GM19238 (cell line): ENCODE measurements at regions not wholly inside any gene's neighbourhood (a gene's known extent, or its start where the extent isn't known, plus 50 kb on each side); places are given as distances from the start of the nearest gene placed in this dataset.
"Not testable (repeated sequence)": the region's sequence is repeated elsewhere in the genome, so short reads cannot be mapped to it uniquely, and the experiment has no call there.

ENCODE experiments used
- DNase-seq: peaks from one replicate; pipeline ENCODE4 v3.0.0; 2011; ENCODE audit warnings: low spot score; ENCODE audit not compliant: insufficient read length

DNA sequence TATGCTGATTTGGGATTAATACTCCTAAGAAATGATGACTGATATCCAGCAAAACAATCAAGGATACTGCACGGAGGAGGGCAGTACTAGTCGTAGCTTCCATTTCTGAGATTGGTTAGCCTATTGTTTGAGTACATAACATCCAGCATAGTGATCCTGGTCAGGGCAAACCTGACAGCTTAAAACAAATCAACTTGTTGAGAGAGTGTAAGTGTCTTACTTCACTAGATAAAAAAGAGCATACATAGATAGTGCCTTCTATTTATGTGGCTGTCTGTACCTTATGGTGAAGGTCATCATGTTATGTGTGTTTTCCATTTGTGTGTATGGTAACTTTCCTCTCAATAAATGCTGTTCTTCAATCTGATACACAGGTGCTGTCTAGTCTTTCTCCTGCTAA, 228.4 kb downstream of the PTGER3 start:
- no peak for DNase-seq

DNA sequence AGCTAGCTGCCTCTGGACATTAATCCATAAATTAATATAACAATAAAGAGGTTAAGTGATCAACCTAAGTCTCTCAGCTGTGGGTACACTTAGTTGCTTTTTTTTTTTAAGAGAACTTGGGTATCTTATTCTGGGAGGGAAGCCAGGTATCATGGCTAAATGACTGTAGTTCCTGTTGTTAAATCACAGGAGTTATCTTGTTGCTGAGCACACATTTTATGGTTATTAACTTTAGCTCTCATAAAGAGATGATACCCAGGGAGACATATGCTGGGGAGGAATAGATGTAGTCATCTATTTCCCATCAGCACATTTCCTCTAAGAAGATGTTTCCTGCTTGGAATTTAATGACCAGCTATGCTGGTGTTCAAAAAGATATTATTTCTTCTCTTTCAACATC, 227.8 kb downstream of the PTGER3 start:
- DNase-seq: no peak

DNA sequence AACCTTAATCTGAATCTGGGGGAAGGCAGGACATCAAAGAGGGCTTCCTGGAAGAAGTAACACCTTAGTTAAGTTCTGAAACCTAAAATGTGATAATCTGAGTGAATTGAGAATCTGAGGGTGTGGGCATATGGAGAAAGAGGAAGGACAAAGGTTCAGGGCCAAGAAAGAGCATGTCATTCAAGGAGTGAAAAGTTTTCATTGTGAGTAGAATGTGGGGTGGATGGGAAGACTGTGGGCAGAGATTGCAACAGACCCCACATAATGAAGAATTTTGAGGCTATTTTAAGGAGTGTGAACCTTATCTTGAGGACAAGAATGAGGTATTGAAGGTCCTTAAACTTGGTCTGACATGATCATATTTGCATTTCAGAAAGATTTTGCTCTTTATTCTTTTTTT, 227.2 kb downstream of the PTGER3 start:
- DNase-seq: no peak

DNA sequence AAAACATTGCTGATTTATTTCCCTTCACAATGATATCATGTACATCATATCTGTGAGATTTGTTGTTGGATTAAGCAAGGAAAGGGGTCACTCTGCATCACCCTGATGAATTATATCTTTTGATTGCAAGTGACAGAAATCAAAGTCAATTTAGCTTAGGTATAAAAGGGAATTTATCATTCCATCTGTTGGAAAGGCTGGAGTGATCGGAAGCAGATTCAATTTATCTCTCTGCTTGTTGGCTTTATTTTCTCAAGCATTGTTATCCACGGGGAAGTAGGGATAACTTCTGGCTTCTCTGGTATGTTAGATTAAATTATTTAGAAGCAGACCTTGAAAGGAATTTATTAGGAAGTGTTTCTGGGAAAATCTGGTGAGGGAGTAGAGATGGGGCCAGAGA, 226.6 kb downstream of the PTGER3 start:
- no peak for DNase-seq

DNA sequence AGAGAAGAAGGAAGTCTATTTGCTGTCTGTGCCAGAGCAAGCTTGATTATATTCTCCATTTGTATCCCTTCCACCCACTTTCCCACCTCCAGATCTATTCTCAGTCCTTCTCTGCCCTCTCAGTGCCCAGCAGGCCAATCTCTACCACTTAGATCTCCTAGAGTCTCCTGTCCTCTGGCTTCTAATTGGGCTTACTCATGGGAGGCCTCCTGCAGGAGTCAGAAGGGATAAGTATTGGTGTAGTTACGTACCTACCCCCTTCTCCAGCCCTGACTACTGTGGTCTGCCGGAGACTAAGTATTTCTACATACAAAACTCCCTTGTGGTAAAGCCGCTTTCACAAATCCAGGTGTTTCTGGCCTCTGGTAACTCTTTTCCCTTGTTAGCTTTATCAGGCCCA, 221.2 kb downstream of the PTGER3 start:
- no peak for DNase-seq

DNA sequence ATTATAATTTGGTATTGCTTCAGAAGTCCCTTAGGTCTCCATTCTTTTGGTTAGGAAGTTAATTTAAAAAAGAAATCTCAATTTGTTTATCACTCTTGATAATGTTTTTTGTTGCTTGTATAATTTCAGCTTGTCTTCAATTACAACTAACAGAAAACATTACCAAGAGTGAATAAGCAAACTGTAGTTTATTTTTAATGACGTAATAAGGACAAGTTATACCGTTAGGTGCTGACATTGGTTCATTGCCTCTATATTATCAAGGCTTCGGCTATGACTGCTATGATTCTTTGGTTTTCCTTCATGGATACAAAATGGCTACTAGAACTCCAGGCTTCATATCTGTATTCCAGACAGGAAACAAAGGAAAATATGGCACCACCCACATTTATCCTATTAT, 220.6 kb downstream of the PTGER3 start:
- no peak for DNase-seq

DNA sequence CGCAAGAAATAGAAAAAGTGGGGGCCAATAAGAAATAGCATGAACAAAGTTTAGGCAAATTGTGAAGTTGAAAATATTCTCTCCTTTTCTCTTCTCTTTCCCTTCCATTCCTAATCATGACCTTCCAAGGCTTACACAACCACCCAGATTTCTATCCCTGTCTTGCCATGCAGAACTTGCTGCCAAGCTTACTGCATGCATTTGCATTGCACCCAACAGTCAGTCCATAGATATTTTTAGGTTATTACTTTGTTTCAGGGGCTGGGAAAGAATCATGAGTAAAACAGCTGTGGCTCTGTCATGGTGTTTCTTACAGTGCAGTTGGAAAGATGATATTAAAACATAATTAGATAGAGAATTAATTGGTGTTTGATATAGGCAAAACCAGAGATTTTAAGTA, 219.4 kb downstream of the PTGER3 start:
- DNase-seq: no peak

DNA sequence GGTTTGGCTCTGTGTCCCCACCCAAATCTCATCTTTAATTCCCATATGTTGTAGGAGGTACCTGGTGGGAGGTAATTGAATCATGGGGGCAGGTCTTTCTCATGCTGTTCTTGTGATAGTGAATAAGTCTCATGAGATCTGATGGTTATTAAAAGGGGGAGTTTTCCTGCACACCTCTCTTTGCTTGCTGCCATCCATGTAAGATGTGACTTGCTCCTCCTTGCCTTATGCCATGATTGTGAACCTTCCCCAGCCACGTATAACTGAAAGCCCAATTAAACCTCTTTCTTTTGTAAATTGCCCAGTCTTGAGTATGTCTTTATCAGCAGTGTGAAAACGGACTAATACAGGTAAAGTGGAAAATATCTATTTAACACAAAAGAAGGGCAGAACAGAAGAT, 213.3 kb downstream of the PTGER3 start:
- not testable (repeated sequence) for DNase-seq

DNA sequence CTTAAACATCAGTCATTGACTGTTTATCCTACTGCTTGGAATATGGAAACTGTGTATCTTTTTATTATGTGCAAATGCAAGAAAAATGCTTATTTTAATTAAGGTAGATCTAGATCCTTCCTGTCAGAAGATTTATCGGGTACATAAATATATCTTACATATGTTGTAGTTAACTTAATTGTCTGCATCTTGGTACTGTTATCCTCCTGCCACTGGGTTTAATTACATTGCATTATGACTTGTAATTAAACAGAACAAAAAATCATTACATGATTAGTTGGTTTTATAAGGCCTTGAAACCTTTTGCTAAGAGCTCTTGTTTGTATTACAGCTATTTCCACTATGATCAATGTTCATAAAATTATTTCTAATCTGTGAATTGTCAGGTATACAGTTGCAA, 211.2 kb downstream of the PTGER3 start:
- DNase-seq: no peak

DNA sequence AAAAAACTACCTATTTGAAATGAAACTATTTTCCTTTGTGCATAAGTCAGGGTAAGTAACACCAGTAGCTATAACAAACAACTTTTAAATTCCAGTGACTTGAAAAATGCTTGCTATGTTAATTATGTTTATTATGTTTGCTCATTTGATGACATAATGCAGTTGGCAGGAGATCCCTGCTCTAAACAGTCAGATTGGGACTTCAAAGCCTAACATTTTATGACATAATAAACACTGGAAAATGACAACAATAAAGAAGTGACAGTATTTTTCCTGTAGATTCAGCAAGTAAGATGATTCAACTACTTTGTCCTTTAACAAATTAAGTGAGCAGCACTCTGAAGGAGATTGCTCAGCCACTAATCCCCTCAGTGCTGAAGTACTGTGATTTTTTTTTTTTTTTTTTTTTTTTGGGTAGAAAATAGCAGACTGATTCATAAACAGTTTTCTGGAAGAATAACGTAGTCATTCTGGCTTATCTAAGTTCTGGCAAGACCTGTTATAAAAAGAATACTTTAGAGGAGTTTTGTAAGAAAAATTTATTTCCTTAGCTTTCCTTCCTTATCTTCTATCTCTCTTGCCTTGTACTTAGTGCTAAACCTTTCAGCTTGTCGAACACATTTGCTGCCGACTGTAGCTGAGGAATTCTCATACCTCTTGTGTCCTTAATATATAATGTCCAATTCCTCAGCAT, 207.2 kb downstream of the PTGER3 start:
- DNase-seq: no peak

DNA sequence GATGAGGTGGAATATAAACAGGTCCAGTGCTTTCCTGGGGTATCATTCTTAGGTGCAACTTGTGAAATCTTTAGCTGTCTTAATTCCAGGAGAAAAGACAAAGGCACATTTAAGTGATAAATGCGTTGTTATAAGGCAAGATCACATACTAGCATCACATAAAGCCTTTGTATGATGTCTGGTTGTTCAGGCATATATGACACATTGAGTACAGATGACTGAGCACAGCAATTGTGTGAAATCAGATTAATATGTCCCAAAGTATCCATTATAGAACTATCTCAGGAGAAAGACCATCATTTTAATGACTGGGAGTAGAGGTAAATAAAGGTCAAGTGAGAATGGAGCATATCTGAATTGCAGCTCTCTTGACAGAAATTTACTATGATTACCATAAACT, 205.1 kb downstream of the PTGER3 start:
- DNase-seq: no peak

DNA sequence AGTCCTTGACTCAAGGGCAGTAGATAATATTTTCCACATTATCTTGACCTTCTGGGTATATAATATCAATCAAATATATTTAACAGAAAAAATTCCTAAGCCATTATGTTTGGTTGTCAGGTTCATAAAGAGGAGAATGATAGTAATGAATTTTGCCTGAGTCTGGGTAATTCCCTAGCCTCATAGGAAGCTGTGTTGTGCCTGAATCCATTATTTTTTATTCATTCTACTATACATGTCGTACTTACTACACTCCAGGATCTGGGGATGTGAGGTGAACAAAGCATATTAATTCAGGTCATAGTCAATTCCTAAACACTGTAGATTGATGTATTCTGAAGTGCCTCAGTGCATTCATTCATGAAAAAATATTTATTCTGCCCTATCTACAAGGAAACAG, 204.2 kb downstream of the PTGER3 start:
- DNase-seq: no peak

DNA sequence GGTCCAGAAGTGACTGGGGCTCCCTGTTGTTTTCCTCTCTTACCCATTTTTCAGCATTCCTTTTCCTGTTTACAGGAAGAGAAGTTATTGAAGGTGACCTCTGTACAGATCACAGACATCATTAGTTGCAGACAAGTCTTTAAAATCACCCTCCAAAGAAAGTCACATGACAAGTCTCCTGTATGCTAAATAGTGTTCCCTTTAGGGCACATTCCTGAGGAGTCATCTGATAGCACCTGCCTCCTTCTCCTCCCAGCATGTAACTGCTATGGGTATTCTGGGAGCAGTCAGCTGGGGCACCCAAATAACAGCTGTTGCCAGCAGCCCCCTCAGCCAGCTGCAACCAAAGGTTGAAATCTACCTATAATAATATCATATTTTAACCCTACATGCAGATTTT, 200.6 kb downstream of the PTGER3 start:
- no peak for DNase-seq

DNA sequence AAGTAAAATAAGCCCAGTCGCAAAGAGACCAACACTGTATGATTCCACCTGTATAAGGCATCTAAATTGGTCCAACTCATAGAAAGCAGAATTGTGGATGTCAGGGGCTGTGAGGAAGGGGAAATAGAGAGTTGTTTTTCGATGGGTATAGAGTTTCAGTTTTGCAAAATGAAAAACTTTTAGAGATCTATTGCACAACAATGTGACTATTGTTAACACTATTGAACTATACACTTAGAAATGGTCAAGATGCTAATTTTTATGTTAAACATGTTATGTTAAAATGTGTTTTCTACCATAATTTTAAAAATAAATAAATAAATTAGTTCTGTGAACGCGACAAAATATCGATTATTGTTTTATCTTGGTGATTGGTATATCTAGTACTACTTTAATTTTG, 192.4 kb downstream of the PTGER3 start:
- no peak for DNase-seq

DNA sequence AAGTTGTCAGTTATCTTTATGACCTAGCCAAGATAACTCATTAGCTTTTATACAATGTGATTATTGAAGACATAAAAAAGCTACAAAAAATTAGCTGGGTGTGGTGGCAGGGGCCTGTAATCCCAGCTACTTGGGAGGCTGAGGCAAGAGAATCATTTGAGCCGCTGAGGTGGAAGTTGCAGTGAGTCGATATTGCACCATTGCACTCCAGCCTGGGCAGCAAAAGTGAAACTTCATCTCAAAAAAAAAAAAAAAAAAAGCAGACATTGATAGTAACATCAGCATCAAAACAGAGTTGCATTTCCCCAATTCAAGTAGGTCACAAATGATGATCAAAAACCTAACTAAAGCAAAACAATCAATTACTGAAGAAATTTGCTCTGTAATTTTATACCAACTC, 191.4 kb downstream of the PTGER3 start:
- no peak for DNase-seq

DNA sequence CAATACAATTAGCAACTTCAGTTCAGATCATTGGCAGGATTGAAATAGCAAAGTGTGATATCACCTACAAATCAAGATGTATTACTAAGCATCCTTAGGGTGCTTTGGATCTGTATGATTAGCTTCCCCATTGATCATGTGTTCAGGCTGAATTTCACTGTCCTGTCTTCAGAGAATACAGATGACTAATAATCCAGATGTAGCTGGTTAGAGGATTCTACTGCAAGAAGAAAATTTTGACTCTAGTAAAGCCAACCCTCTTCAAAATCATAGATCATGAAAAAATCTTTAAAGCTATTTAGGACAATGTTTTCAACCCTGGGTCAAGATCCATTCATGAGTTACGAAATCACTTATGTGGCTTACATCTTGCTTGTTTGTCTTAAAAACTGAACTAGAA, 184.4 kb downstream of the PTGER3 start:
- no peak for DNase-seq

DNA sequence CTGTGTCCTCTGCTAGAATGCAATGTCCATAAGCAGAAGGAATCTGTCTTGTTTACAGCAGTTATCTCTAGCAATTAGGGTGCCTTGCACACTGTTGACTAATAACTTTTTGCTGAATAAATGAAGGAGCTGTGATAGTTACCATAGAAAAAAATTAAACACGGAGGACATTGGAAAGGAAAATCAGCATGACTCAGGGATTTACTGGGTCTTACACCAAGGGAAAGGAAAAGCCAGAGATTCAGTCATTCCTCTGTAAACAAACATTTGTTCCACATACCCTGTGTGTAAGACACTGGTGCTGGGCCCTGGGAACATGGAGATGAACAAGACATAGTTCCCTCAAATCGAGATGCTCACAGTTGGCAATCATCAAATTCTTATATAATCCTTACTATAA, 183.3 kb downstream of the PTGER3 start:
- DNase-seq: no peak

DNA sequence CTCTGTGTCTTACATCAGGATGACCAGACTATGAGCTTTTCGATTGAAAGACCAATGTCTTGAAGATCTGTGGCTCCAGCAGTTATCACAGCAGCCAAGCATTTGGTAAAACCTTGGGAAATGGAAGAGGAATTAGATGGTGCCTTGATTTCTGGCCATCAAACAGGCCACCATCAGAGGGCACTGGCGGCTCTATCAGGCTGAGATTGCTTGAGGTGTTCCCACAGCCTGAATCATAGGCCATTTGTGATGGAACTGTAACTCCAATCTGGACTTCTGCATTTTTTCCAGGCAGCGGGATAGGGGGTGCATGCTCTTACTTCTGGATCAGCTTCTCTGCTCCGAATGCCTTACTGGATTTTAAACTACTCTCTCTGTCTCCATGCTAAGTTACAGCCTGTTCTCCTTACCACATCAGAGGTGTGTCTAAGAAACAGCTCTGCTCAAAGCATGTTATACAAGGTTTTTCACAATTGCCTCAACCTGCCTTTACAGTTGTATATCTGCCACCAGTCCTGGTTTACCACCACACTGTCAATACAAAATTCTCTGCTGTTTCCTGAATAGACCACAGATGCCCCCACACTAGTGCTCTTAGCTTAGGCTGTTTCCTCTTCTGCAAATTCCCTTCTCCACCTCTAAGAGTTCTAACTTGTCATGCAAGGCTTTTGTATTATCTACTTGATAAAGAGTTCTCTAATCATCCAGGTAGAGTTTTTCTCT, 180.9 kb downstream of the PTGER3 start:
- no peak for DNase-seq

DNA sequence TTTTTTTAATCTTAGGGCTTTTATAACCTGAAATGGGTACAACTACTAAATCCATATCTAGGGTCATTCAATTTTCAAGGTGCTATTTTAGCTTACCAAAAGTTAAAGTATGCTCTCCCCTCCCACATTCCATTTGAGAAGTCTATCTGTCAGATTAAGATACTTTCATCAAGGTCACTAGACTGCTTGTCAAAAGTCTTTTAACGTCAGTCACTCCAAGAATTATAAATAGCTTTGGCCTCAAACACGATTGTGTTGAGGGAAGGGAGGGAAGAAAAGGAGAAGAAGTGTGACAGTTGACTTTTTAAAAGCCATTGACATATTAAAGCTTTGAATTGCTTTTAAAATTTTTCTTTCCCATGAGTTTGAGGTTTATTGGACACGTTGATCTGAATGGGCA, 175.8 kb downstream of the PTGER3 start:
- DNase-seq: no peak

DNA sequence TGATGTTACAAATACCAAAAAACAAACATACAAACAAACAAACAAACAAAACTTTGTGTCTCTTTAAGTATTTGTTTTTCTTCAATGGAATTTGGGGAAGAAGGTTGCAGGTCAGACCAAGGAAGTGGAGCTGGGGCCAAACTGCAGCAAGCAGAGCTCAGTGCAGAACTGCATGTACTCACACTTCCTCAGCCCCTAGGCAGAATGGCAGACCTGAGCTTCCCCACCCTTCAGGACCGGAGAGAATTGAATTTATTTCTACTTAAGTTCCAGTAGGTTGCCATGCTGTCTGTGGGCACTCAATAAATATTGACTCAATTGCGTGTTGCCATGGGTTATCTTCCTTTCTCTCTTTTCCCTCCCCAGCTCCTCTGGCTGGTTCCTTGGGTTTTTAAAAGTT, 173.6 kb downstream of the PTGER3 start:
- DNase-seq: no peak

DNA sequence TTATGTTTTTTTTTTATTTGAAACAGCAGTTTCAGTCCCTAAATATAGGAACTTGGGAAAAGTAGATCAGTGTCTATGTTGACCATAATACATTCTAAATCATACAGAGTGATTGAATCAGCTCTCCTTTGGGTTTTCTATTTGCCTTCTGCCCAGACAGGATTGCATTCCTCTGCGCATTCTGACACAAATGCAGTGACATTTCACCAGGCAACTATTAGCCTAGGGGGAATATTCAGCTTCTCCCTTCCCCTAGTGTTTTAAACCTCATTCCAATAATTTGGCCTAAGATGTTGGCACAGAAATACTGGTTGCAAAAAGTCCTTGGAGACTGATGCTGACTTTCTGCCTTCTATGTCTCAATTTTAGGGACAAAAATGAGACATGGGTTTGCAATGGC, 172.8 kb downstream of the PTGER3 start:
- no peak for DNase-seq

DNA sequence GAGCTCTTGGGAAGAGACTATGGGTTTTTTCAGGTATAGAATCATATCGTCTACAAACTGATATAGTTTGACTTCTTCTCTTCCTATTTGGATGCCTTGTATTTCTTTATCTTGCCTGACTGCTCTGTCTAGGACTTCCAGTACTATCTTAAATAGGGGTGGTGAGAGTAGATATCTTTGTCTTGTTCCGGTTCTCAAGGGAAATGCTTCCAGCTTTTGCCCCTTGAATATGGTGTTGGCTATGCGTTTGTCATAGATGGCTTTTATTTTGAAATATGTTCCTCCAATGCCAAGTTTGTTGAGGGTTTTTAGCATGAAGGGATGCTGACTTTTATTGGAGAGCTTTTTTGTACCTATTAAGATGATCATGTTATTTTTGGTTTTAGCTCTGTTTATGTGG, 170.3 kb downstream of the PTGER3 start:
- DNase-seq: no peak

DNA sequence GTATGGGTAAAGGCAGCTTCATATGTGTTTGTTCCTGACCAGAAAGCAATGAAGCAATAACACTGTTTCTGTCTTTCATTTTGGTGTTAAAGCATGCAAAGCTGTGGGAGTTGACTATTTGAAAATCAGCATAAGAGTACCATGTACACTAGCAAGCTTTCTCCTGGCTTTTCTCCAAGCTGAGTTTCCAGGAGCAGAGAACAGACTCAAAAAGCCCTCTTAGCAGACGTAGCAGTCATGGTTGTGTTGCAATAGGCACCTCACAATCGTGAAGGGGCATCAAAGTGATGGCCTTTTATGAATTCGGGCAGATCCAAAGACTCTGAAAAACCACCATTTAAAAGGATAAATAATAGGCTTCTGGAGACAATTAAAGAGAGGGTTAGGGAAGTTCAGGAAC, 159.7 kb downstream of the PTGER3 start:
- DNase-seq: no peak
